BLaER1 (cell line): ENCODE measurements at regions not wholly inside any gene's neighbourhood (a gene's known extent, or its start where the extent isn't known, plus 50 kb on each side); places are given as distances from the start of the nearest gene placed in this dataset.

Experiments
- H3K27ac ChIP-seq: shearing (Covaris generic); formaldehyde crosslinking; 2 replicates; pipeline ENCODE4 v1.8.1; 2022
- H3K27me3 ChIP-seq: shearing (Covaris generic); formaldehyde crosslinking; 2 replicates; pipeline ENCODE4 v1.8.1; 2022
- H3K36me3 ChIP-seq: shearing (Covaris generic); formaldehyde crosslinking; 2 replicates; pipeline ENCODE4 v1.8.1; 2022
- H3K4me1 ChIP-seq: shearing (Covaris generic); formaldehyde crosslinking; 2 replicates; pipeline ENCODE4 v1.8.1; 2022
- H3K4me2 ChIP-seq: shearing (Covaris generic); formaldehyde crosslinking; 2 replicates; pipeline ENCODE4 v1.8.1; 2022
- H3K4me3 ChIP-seq: shearing (Covaris generic); formaldehyde crosslinking; 2 replicates; pipeline ENCODE4 v1.8.1; 2022
- H3K9ac ChIP-seq: shearing (Covaris generic); formaldehyde crosslinking; 2 replicates; pipeline ENCODE4 v1.8.1; 2022
- H3K9me3 ChIP-seq: shearing (Covaris generic); formaldehyde crosslinking; 2 replicates; pipeline ENCODE4 v1.8.1; 2022
- H4K20me1 ChIP-seq: shearing (Covaris generic); formaldehyde crosslinking; 2 replicates; pipeline ENCODE4 v1.8.1; 2022
- Cebpa-rat ChIP-seq: shearing (Covaris generic); IDR thresholded peaks from 2 replicates; pipeline ENCODE4 v1.8.1; 2022

DNA sequence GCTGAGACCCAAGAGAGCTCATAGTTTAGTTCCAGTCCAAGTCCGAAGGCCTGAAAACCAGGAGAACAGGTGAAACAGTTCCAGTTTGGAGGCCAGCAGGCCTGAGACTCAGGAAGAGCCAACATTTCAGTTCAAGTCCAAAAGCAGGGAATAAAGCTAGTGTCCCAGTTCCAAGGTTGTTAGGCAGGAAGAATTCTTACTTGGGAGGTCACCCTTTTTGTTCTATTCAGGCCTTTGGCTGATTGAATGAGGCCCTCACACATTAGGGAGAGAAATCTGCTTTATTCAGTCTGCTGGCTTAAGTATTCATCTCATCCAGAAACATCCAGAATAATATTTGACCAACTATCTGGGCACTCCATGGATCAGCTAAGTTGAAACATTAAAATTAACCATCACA is 294.6 kb downstream of the PCNX1 start:
- Histone ChIP-seq H3K27me3 (no peaks in the 10 kb centered on the region), H3K36me3 (no peaks in the 10 kb centered on the region), H3K9ac (no peak overlapping the region), H3K4me3 (no peak overlapping the region), H4K20me1 (no peaks in the 10 kb centered on the region), H3K27ac (no peak overlapping the region), H3K9me3 (no peaks in the 10 kb centered on the region), H3K4me2 (no peak overlapping the region), H3K4me1 (no peaks in the 10 kb centered on the region)
- no peak for TF ChIP-seq Cebpa-rat

DNA sequence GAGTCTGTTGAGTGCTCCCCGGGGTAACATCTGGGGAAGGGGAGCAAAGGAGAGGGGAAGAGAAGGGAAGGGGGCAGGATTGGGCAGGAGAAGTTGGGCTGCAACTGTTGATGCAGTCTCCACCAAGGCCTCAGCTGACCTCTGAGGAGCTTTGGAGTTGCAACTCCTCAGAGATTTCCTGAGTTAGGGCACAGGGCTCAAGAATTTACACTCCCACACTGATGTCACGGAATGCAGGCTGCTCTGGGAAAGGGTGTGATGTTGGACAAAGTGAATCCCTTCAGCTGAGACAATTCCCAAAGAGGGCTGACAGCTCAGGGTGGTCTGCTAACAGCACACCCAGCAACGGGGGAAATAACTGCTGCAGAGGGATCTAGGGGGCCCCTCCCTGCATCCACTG is 295.6 kb downstream of the PCNX1 start:
- Histone ChIP-seq H3K27ac (no peak overlapping the region), H3K9me3 (no peaks in the 10 kb centered on the region), H3K4me2 (no peak overlapping the region), H3K4me3 (no peak overlapping the region), H3K36me3 (no peaks in the 10 kb centered on the region), H3K4me1 (no peaks in the 10 kb centered on the region), H3K27me3 (no peaks in the 10 kb centered on the region), H3K9ac (no peak overlapping the region), H4K20me1 (no peaks in the 10 kb centered on the region)
- no peak for TF ChIP-seq Cebpa-rat

DNA sequence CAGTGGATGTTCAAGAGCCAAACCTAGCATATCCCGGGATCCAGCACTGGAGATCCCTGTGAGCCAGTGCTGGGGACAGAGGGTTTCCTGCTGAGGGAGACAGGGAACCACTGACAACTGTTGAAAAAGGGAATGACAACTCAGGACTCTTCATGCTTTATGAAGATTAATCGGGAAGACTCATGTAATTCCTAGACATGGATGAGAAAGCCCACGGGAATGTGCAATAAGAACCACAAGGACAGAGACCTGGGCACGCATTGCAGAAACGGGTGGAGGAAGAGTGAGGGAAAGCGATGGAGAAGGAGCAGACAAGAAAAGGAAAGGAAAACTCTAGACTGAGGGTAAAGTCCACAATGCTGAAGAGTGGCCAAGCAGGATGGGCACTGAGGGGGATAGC is 296.0 kb downstream of the PCNX1 start:
- H3K4me3 ChIP-seq = no peak overlapping the region
- no peaks in the 10 kb centered on the region for H3K36me3 ChIP-seq
- no peaks in the 10 kb centered on the region for H4K20me1 ChIP-seq
- H3K9ac ChIP-seq = no peak overlapping the region
- H3K9me3 ChIP-seq = no peaks in the 10 kb centered on the region
- no peak overlapping the region for H3K4me2 ChIP-seq
- no peak overlapping the region for H3K27ac ChIP-seq
- TF ChIP-seq Cebpa-rat = no peak
- no peaks in the 10 kb centered on the region for H3K27me3 ChIP-seq
- no peaks in the 10 kb centered on the region for H3K4me1 ChIP-seq

DNA sequence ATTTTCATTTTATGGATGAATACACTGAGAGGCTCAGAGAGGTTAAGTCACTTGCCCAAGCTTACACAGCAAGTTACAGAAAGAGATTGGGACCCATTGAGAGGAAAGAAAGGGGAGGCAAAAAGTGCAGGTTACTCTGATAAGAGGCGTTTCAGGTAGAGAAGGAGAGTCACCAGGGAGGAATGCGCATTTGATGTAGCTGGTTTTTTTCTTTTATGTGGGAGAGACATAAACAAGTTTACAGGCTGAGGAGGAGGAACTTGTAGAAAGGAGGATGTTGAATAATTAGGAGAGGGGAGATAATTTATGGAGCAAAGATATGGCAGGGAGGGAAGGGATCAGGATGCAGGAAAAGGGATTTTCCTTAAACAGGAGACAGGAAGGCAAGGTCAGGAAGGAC is 297.0 kb downstream of the PCNX1 start:
- H3K9me3 ChIP-seq = no peaks in the 10 kb centered on the region
- H3K4me2 ChIP-seq = no peak overlapping the region
- no peak overlapping the region for H3K27ac ChIP-seq
- no peaks in the 10 kb centered on the region for H3K36me3 ChIP-seq
- no peaks in the 10 kb centered on the region for H4K20me1 ChIP-seq
- H3K9ac ChIP-seq = no peak overlapping the region
- no peaks in the 10 kb centered on the region for H3K27me3 ChIP-seq
- H3K4me1 ChIP-seq = no peaks in the 10 kb centered on the region
- no peak for TF ChIP-seq Cebpa-rat
- no peak overlapping the region for H3K4me3 ChIP-seq

DNA sequence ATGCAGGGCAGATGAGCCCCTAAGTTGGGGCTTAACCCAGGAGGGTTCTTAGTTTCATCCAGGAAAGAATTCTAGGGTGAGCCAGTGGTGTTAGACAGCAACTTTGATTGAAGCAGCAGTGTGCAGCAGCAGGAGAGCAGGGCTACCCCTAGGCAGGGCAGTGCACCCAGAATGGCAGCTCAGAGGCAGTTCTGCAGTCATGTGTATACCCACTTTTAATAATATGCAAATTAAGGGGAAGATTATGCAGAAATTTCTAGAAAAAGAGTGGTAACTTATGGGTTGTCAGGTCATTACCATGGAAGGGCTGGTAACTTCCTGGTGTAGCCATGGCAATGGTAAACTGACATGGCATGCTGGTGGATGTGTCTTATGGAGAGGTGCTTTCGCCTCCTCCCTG is 297.5 kb downstream of the PCNX1 start:
- Histone ChIP-seq H3K4me2 (no peak overlapping the region), H3K27ac (no peak overlapping the region), H3K9me3 (no peaks in the 10 kb centered on the region), H4K20me1 (no peaks in the 10 kb centered on the region), H3K9ac (no peak overlapping the region), H3K4me3 (no peak overlapping the region), H3K4me1 (no peaks in the 10 kb centered on the region), H3K27me3 (no peaks in the 10 kb centered on the region), H3K36me3 (no peaks in the 10 kb centered on the region)
- TF ChIP-seq Cebpa-rat = no peak

DNA sequence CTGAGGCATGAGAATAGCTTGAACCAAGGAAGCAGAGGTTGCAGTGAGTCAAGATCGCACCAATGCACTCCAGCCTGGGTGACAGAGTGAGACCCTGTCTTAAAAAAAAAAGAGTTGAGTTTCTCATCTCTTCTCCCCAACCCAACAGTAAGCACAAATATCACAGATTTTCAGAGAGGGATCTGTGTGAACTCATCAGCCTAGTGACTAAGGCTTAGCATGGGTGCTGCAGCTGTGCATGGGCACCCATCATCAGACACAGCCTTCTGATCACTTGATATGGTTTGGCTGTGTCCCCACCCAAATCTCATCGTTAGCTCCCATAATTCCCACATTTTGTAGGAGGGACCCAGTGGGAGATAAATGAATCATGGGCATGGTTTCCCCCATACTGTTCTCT is 298.9 kb downstream of the PCNX1 start:
- no peaks in the 10 kb centered on the region for H3K9me3 ChIP-seq
- H3K9ac ChIP-seq = no peak overlapping the region
- no peak overlapping the region for H3K4me3 ChIP-seq
- H3K4me1 ChIP-seq = no peaks in the 10 kb centered on the region
- H3K27me3 ChIP-seq = no peaks in the 10 kb centered on the region
- H3K4me2 ChIP-seq = no peak overlapping the region
- H3K36me3 ChIP-seq = no peaks in the 10 kb centered on the region
- H4K20me1 ChIP-seq = no peaks in the 10 kb centered on the region
- TF ChIP-seq Cebpa-rat = no peak
- no peak overlapping the region for H3K27ac ChIP-seq

DNA sequence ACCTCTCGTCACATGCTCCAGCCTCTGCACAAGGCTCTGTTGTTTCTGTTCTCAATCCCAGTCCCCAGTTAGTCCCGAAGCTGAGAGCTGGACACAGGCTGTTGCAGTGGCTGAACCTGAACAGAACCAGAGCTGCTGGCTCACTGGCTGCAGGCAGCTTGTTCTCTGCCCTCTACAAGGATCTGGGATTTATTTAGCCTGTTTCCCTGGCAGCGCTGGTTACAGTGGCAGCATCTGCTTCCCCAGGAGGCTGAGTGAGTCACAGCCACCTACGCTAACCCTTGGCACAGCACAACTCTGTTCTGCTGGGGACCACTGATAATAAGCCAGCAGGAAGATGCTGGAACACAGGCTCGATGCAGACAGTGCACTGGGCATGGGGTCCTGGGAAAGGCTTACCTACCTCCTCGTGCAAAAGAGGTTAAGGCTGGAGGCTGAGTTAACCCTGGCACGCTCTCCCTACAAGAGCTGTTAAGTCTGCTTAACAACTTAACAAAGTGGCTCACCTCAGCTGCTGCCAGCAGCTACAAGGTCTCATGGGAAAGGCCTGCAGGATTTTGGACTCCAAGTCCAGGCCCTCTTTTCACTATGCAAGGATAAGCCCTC is 299.6 kb downstream of the PCNX1 start:
- Histone ChIP-seq H3K4me3 (no peak overlapping the region), H3K27ac (no peak overlapping the region), H4K20me1 (no peaks in the 10 kb centered on the region), H3K9me3 (no peaks in the 10 kb centered on the region), H3K4me1 (no peaks in the 10 kb centered on the region), H3K36me3 (no peaks in the 10 kb centered on the region), H3K27me3 (no peaks in the 10 kb centered on the region), H3K4me2 (no peak overlapping the region), H3K9ac (no peak overlapping the region)
- TF ChIP-seq Cebpa-rat = no peak

DNA sequence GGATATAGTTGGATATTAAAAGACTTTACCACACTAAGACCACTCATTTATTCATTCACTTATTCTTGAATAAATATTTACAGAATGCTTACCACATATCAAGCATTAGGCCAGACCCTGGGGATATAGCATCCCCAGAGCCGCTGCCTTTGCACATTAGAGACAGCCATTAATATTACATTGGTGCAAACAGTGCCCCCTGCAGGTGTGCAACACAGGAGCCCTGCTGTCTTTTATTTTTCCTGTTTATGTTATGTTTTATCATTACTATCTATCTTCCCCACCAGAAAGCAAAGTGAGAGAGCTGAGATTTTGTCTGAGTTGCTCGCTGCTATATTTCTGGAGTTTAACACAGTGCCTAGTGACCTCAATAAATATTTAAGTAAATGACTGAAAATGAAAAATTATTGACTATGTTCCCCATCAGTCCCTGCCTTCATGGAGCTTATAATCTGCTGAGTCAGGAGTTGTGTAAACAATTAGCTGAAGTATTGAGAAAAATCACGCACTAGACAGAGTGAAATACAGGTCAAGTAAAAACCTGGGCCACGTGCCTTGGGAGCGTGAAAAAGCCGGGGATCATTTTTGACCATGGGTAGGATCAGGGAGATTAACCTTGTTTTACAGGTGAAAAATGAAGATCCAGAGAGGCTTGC is 301.6 kb downstream of the PCNX1 start:
- Histone ChIP-seq H3K9me3 (peaks cover 4% of the 10 kb centered on the region; the same call in 1 of the 2 replicates), H3K4me2 (no peak overlapping the region), H3K4me1 (0 out of 2 replicates have a peak, but pooled peaks cover 6% of the 10 kb centered on the region), H3K4me3 (no peak overlapping the region), H3K36me3 (no peaks in the 10 kb centered on the region), H4K20me1 (no peaks in the 10 kb centered on the region), H3K27ac (no peak overlapping the region), H3K9ac (no peak overlapping the region), H3K27me3 (no peaks in the 10 kb centered on the region)
- TF ChIP-seq Cebpa-rat = no peak

DNA sequence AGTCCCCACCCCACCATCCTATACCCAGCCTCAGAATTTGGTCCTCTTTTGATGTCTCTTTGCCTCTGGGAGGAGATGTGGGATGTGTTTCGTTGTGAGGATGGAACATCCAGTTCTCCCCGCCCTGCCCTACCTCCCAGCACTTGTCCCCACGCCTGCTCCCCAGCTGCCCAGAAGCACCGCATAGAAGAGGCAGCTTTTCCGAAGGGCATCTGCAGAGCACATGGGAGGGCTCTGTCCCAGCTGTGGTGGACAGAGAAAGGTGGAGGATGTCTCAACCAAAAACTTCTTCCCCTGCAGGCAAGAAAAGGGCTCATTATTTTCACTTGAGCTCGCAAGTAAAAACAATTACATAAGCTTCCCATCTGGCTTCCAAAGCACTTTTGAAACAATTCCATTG is 302.6 kb downstream of the PCNX1 start:
- H3K27ac ChIP-seq = no peak overlapping the region
- H3K27me3 ChIP-seq = no peaks in the 10 kb centered on the region
- H3K36me3 ChIP-seq = no peaks in the 10 kb centered on the region
- TF ChIP-seq Cebpa-rat = no peak
- no peak overlapping the region for H3K9ac ChIP-seq
- H3K4me1 ChIP-seq = 0 out of 2 replicates have a peak, but pooled peaks cover 6% of the 10 kb centered on the region
- no peak overlapping the region for H3K4me2 ChIP-seq
- H3K4me3 ChIP-seq = no peak overlapping the region
- H4K20me1 ChIP-seq = no peaks in the 10 kb centered on the region
- H3K9me3 ChIP-seq = peaks cover 4% of the 10 kb centered on the region; the same call in 1 of the 2 replicates

DNA sequence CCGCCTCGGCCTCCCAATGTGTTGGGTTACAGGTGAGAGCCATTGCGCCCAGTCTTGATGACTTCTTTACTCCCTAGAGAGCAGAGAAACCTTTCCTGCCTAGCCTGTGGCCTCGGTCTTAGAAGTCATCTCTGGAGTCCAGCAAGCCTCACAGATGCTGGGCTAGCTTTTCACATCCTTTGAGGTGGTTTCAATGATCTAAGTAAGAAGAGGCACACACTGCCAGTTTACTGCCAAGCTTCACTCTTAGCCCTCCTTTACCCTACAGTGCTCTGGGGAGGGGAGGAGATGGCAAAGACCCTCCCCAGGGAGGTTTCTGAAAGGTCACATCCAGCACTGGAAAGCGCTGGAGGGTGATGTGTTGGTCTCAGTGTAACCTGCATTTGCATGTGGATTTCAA is 304.8 kb downstream of the PCNX1 start:
- no peak for TF ChIP-seq Cebpa-rat
- Histone ChIP-seq H3K4me3 (no peak overlapping the region), H3K27ac (no peak overlapping the region), H3K36me3 (no peaks in the 10 kb centered on the region), H4K20me1 (no peaks in the 10 kb centered on the region), H3K4me1 (0 out of 2 replicates have a peak, but pooled peaks cover 6% of the 10 kb centered on the region), H3K27me3 (no peaks in the 10 kb centered on the region), H3K9me3 (peaks cover 15% of the 10 kb centered on the region), H3K4me2 (no peak overlapping the region), H3K9ac (no peak overlapping the region)
